ENCODE measurements at regions not wholly inside any gene's neighbourhood (a gene's known extent, or its start where the extent isn't known, plus 50 kb on each side); places are given as distances from the start of the nearest gene placed in this dataset.

- no peak overlapping the region for H3K4me3 ChIP-seq
- in situ Hi-C loops (cut with MboI; ENCODE audit: low sequenced_read_pairs): no loop called here
- no peaks in the 10 kb centered on the region for H3K4me1 ChIP-seq
- DNase-seq (ENCODE audit: low spot score in 2 of 2): no peak
- no peaks in the 10 kb centered on the region for H3K9me3 ChIP-seq
- no peaks in the 10 kb centered on the region for H3K36me3 ChIP-seq (replicated peaks)
- H3K27me3 ChIP-seq (ENCODE audit: low read depth): no peaks in the 10 kb centered on the region
Measured at GRCh38 chr2:13986119-13986720, 646.3 kb upstream of the LRATD1 start.

- Histone ChIP-seq H3K4me1 (no peaks in the 10 kb centered on the region), H3K9me3 (no peaks in the 10 kb centered on the region), H3K27me3 (ENCODE audit: low read depth) (no peaks in the 10 kb centered on the region), H3K36me3 (replicated peaks) (no peaks in the 10 kb centered on the region), H3K4me3 (no peak overlapping the region)
- in situ Hi-C loops (cut with MboI; ENCODE audit: low sequenced_read_pairs): no loop called here
- DNase-seq (ENCODE audit: low spot score in 2 of 2): no peak
Measured at GRCh38 chr2:13996527-13996926, 636.0 kb upstream of the LRATD1 start.

GRCh38 chr2:14011190-14011589 lies 621.3 kb upstream of the LRATD1 start:
- Histone ChIP-seq H3K4me3 (no peak overlapping the region), H3K9me3 (no peaks in the 10 kb centered on the region), H3K36me3 (replicated peaks) (no peaks in the 10 kb centered on the region), H3K27me3 (ENCODE audit: low read depth) (no peaks in the 10 kb centered on the region; the same call in 1 of the 2 replicates), H3K4me1 (no peaks in the 10 kb centered on the region)
- no peak for DNase-seq (ENCODE audit: low spot score in 2 of 2)
- in situ Hi-C loops (cut with MboI; ENCODE audit: low sequenced_read_pairs): no loop called here

GRCh38 chr2:14015113-14015630 lies 617.3 kb upstream of the LRATD1 start:
- in situ Hi-C loops (cut with MboI; ENCODE audit: low sequenced_read_pairs): no loop called here
- no peak overlapping the region for H3K4me3 ChIP-seq
- no peaks in the 10 kb centered on the region for H3K36me3 ChIP-seq (replicated peaks)
- H3K9me3 ChIP-seq: no peaks in the 10 kb centered on the region
- H3K4me1 ChIP-seq: no peaks in the 10 kb centered on the region
- H3K27me3 ChIP-seq (ENCODE audit: low read depth): no peaks in the 10 kb centered on the region; the same call in 1 of the 2 replicates
- no peak for DNase-seq (ENCODE audit: low spot score in 2 of 2)

GRCh38 chr2:14016289-14016955 lies 616.1 kb upstream of the LRATD1 start:
- no peak overlapping the region for H3K4me3 ChIP-seq
- H3K4me1 ChIP-seq: no peaks in the 10 kb centered on the region
- no peaks in the 10 kb centered on the region for H3K36me3 ChIP-seq (replicated peaks)
- H3K9me3 ChIP-seq: no peaks in the 10 kb centered on the region
- H3K27me3 ChIP-seq (ENCODE audit: low read depth): no peaks in the 10 kb centered on the region; the same call in 1 of the 2 replicates
- DNase-seq (ENCODE audit: low spot score in 2 of 2): no peak
- in situ Hi-C loops (cut with MboI; ENCODE audit: low sequenced_read_pairs): no loop called here

GRCh38 chr2:14018620-14019019 lies 613.9 kb upstream of the LRATD1 start:
- Histone ChIP-seq H3K9me3 (no peaks in the 10 kb centered on the region), H3K4me1 (no peaks in the 10 kb centered on the region), H3K27me3 (ENCODE audit: low read depth) (no peaks in the 10 kb centered on the region; the same call in 1 of the 2 replicates), H3K4me3 (no peak overlapping the region), H3K36me3 (replicated peaks) (no peaks in the 10 kb centered on the region)
- in situ Hi-C loops (cut with MboI; ENCODE audit: low sequenced_read_pairs): no loop called here
- no peak for DNase-seq (ENCODE audit: low spot score in 2 of 2)

- Histone ChIP-seq H3K4me3 (no peak overlapping the region), H3K4me1 (no peaks in the 10 kb centered on the region), H3K27me3 (ENCODE audit: low read depth) (no peaks in the 10 kb centered on the region), H3K36me3 (replicated peaks) (no peaks in the 10 kb centered on the region), H3K9me3 (no peaks in the 10 kb centered on the region)
- in situ Hi-C loops (cut with MboI; ENCODE audit: low sequenced_read_pairs): no loop called here
- DNase-seq (ENCODE audit: low spot score in 2 of 2): no peak
Measured at GRCh38 chr2:14023558-14023957, 609.0 kb upstream of the LRATD1 start.

- in situ Hi-C loops (cut with MboI; ENCODE audit: low sequenced_read_pairs): no loop called here
- no peak overlapping the region for H3K4me3 ChIP-seq
- H3K4me1 ChIP-seq: no peaks in the 10 kb centered on the region
- no peaks in the 10 kb centered on the region for H3K27me3 ChIP-seq (ENCODE audit: low read depth)
- no peaks in the 10 kb centered on the region for H3K36me3 ChIP-seq (replicated peaks)
- H3K9me3 ChIP-seq: no peaks in the 10 kb centered on the region
- no peak for DNase-seq (ENCODE audit: low spot score in 2 of 2)
Measured at GRCh38 chr2:14039134-14039533, 593.4 kb upstream of the LRATD1 start.

- H3K4me1 ChIP-seq: no peaks in the 10 kb centered on the region
- H3K36me3 ChIP-seq (replicated peaks): no peaks in the 10 kb centered on the region
- H3K4me3 ChIP-seq: no peak overlapping the region
- DNase-seq (ENCODE audit: low spot score in 2 of 2): no peak
- H3K9me3 ChIP-seq: no peaks in the 10 kb centered on the region
- in situ Hi-C loops (cut with MboI; ENCODE audit: low sequenced_read_pairs): no loop called here
- H3K27me3 ChIP-seq (ENCODE audit: low read depth): no peaks in the 10 kb centered on the region
Measured at GRCh38 chr2:14047491-14047890, 585.0 kb upstream of the LRATD1 start.

GRCh38 chr2:14051401-14051800 lies 581.1 kb upstream of the LRATD1 start:
- no peak overlapping the region for H3K4me3 ChIP-seq
- H3K9me3 ChIP-seq: no peaks in the 10 kb centered on the region
- in situ Hi-C loops (cut with MboI; ENCODE audit: low sequenced_read_pairs): no loop called here
- no peaks in the 10 kb centered on the region for H3K4me1 ChIP-seq
- no peaks in the 10 kb centered on the region for H3K36me3 ChIP-seq (replicated peaks)
- no peaks in the 10 kb centered on the region for H3K27me3 ChIP-seq (ENCODE audit: low read depth)
- DNase-seq (ENCODE audit: low spot score in 2 of 2): no peak

GRCh38 chr2:14053105-14053504 lies 579.4 kb upstream of the LRATD1 start:
- Histone ChIP-seq H3K4me3 (no peak overlapping the region), H3K27me3 (ENCODE audit: low read depth) (no peaks in the 10 kb centered on the region), H3K36me3 (replicated peaks) (no peaks in the 10 kb centered on the region), H3K9me3 (no peaks in the 10 kb centered on the region), H3K4me1 (no peaks in the 10 kb centered on the region)
- DNase-seq (ENCODE audit: low spot score in 2 of 2): no peak
- in situ Hi-C loops (cut with MboI; ENCODE audit: low sequenced_read_pairs): no loop called here

GRCh38 chr2:14064346-14064745 lies 568.2 kb upstream of the LRATD1 start:
- no peak for DNase-seq (ENCODE audit: low spot score in 2 of 2)
- H3K4me3 ChIP-seq: no peak overlapping the region
- no peaks in the 10 kb centered on the region for H3K36me3 ChIP-seq (replicated peaks)
- H3K9me3 ChIP-seq: no peaks in the 10 kb centered on the region
- H3K4me1 ChIP-seq: no peaks in the 10 kb centered on the region
- in situ Hi-C loops (cut with MboI; ENCODE audit: low sequenced_read_pairs): no loop called here
- no peaks in the 10 kb centered on the region; the same call in 1 of the 2 replicates for H3K27me3 ChIP-seq (ENCODE audit: low read depth)

GRCh38 chr2:14072338-14072737 lies 560.2 kb upstream of the LRATD1 start:
- in situ Hi-C loops (cut with MboI; ENCODE audit: low sequenced_read_pairs): no loop called here
- H3K9me3 ChIP-seq: no peaks in the 10 kb centered on the region
- H3K4me1 ChIP-seq: no peaks in the 10 kb centered on the region
- H3K36me3 ChIP-seq (replicated peaks): no peaks in the 10 kb centered on the region
- H3K27me3 ChIP-seq (ENCODE audit: low read depth): no peaks in the 10 kb centered on the region
- no peak overlapping the region for H3K4me3 ChIP-seq
- DNase-seq (ENCODE audit: low spot score in 2 of 2): no peak

- in situ Hi-C loops (cut with MboI; ENCODE audit: low sequenced_read_pairs): no loop called here
- no peaks in the 10 kb centered on the region for H3K27me3 ChIP-seq (ENCODE audit: low read depth)
- no peak overlapping the region for H3K4me3 ChIP-seq
- no peaks in the 10 kb centered on the region for H3K9me3 ChIP-seq
- no peak for DNase-seq (ENCODE audit: low spot score in 2 of 2)
- no peaks in the 10 kb centered on the region for H3K36me3 ChIP-seq (replicated peaks)
- no peaks in the 10 kb centered on the region for H3K4me1 ChIP-seq
Measured at GRCh38 chr2:14074691-14075090, 557.8 kb upstream of the LRATD1 start.

All from HAP-1 (cell line).